ENCODE measurements at regions not wholly inside any gene's neighbourhood (a gene's known extent, or its start where the extent isn't known, plus 50 kb on each side); places are given as distances from the start of the nearest gene placed in this dataset.
"Not testable (repeated sequence)": the region's sequence is repeated elsewhere in the genome, so short reads cannot be mapped to it uniquely, and the experiment has no call there.

DNA sequence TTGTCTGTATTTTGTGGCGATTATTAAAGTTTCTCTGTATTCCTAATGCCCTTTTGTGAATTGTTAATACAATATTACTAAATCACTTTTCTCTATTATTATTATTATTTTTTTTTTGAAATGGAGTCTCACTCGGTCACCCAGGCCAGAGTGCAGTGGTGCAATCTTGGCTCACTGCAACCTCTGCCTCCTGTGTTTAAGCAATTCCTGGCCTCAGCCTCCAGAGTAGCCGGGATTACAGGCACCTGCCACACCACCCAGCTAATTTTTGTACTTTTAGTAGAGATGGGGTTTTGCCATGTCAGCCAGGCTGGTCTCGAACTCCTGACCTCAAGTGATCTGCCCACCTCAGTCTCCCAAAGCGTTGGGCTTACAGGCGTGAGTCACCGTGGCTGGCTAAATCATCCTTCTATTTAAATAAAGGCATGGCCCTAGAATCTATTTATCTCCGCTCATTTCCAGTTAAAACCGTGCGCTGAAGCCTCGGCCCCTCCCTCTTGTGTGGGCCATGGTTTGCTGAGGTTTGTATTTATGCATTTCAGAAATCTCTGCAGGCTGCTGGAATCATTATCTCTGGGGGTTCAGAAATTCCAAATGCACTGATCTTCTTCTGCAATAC lies 1136.4 kb upstream of the TMEM132C start:
- DNase-seq: no peak

DNA sequence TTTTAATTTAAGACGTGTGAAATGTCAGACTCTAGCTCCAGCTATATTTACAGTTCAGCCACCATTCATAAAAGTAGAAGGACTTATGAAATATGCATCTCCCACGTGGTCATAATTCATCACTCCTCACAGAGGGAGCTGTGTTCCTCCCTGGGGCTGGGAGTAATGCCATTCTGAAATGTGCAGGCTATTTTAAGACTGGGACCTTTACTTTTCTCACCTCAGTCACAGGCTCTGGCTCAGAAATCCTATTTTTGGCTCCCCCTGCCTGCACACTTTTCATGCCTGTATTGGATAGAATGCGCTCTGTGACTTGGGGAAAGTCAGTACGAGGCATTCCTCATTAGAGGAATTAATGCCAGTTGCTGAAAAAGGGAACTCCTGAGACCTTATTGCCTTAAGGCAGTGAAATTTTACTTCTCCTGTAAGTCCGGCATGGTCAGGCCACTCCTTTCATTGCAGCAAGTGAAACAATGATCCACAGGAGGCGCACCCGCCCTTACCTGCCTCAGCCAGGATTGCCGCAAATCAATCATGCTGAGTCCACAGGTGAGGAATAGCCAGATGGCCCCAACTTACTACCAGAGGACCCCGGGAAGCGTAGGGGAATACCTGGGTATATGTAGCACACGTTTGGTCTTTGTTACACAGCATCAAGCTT lies 1133.2 kb upstream of the TMEM132C start:
- no peak for DNase-seq

DNA sequence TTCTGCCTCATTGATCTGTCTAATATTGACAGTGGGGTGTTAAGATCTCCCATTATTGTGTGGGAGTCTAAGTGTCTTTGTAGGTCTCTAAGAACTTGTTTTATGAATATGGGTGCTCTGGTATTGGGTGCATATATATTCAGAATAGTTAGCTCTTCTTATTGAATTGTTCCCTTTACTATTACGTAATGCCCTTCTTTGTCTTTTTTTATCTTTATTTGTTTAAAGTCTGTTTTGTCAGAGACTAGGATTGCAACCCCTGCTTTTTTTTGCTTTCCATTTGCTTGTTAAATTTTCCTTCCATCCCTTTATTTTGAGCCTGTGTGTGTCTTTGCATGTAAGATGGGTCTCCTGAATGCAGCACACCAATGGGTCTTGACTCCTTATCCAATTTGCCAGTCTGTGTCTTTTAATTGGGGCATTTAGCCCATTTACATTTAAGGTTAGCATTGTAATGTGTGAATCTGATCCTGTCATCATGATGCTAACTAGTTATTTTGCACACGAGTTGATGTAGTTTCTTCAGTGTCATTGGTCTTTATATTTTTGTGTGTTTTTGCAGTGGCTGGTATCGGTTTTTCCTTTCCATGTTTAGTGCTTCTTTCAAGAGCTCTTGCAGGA lies 1126.0 kb upstream of the TMEM132C start:
- not testable (repeated sequence) for DNase-seq

DNA sequence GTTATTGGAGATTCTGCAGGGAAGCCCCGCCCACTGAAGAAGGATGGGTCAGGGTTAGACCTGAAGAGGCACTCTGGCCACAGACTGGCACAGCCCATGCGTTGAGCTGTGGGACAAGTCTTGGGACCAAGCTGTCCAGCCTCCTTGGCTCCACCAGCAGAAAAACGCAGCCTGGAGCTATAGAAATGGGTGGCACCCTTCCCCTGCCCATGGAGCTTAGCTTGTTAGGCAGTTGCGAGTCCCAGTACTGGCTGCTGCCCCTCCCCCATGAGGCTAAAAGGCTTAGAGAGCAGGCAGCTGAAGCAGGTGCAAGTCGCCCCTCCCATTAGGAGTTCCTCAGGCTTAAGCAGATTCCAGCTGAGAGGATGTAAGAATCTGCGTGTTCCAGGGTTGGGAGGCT lies 1124.0 kb upstream of the TMEM132C start:
- DNase-seq: no peak

DNA sequence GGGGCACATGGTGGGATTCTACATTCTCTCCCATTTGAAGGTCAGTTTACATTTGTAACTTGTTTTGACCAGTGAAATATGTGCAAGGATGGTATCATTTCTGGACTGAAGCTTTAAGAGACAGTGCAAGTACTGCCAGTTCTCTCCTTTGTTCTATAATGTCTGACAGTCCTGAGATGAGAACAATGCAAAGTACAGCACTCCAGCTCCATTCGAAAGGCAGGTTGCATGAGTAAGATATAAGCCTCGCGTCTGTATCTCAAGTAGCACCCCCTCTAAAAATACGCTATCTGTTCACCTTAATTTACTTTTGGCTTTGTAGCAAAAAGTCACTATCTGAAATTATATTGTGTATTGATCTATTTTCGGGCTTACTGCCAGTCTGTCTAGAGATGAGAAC lies 1122.2 kb upstream of the TMEM132C start:
- DNase-seq: no peak

DNA sequence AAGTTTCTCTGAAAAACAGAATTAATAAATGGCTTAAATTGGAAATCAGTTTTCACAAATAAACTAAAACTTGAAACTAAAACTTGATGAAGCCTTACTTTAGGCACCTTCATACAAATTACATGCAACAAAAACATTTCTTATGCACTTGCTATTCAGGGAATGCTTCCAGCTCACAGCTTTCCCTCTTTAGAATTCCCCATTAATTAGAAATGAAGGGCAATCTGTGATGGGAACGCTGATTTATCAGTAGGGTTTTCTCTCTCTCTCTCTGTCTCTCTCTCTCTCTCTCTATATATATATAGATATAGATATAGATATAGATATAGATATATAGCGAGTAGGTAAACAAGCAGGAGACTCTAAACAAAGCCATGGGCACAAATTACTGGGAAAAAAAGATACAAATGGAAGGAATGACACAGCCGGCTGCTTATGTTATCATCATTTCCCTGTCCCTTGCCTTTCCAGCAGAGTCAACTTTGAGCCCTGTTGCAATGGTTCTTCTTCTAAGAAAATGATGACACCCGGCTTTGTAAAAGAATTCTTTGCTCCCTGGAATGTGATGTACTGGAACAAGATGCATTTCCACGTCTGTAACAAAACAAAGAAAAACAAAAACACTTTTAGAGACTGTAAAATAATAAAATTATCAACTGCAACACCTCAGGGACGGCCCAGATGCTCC lies 1121.6 kb upstream of the TMEM132C start:
- no peak for DNase-seq

DNA sequence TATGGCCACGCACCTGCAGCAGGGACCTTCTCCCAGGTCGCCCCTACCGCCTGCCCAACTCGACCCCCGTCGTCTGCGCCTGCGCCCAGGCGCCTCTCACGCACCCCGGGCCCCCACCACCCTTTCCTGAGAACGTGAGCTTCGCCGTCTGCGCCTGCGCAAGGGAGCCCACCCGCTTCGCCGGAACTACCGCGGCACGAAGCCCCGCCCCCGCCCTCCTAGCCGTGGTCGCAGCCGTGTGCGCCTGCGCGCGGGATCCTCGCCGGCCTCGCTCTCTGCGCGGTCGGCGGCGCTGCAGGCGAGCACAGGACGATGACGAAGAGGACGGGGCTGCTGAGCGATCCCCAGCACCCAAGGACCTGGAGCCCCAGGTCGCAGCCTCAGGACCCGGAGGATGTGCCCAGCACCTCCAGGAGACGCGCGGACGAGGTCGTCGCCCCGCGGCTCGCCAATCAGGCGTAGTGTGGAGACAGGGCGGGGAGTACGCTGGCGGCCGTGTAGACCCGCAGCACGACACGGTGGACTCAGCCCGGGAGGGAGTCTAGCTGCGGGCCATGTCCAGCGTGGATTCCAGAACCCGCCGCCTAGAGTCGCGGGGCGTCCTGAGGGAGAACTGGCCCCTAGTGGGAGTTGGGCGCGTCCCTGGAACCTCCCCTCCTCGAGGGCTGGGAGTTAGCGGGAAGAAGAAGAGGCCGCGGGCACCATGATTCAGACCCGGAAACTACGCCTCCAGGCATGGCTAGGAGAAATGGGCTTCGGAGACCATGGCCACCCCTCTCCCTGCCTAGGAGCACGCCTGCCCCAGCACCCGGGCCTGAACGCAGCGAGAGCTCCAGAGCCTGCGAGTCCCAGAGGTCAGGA lies 1120.8 kb upstream of the TMEM132C start:
- DNase-seq: peak; percentile 23

DNA sequence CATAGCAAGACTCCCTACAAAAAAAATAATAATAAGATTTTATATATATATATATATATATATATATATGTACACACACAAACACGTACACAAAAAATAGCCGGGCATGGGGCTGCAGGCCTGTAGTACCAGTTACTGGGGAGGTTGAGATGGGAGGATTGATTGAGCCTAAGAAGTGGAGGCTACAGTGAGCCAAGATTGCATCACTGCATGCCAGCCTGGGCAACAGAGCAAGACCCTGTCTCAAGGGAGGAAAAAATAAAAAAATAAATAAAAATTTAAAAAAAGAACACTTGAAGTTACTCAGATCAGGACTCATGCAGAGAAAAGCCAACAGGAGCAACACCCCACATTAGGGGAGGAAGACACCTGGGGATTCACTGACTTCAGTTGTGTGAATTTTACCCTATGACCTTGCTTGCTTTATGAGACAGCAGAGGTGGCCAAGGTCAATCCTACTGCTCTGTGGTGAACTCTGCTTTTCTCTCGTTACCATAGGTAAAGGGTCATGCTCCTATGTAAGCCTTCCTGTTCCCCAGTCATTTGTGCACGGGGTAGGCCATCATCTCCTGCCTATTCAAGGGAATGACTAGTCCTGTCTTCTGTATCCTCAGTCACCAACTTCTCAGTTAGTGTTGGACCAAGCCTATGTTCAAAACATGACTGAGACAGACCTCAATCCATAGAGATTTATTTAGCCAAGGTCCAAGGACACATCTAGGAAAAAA lies 1119.8 kb upstream of the TMEM132C start:
- no peak for DNase-seq

DNA sequence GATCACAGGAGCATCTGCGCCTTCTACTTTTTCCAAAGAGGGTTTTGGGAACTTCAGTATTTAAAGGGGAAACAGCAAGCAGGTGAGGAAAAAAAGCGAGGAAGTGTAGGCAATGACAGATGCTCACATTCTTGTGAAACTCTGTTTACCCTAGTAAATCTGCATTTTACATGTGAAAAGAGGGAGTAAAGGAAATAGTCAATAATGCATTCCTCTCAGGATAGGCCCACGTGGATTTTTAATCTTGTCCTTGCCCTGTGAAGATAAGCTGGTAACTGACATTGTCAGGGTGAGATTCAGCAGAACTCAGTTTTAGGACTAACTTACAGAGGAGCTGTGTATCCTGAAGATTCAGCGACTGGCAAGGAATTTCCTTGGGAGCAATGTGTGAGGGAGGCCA lies 1119.2 kb upstream of the TMEM132C start:
- DNase-seq: no peak

DNA sequence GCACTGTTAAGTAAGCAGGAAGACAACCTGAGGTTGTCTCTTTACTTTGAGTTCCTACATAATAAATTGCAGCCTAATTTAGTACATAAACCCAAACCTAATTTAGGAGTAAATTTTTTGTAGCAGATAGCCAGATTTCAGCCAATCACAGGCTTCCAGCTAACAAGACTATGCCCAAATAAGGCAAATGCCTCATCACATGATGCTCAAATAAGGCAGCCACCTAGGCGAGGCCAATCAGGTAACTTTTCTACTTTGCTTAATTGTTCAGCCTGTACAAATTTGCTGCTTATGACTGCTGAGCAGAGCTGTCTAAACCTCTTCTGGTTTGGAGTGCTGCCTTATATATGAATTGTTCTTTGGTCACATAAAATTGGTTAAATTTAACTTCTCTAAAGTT lies 1118.7 kb upstream of the TMEM132C start:
- no peak for DNase-seq

DNA sequence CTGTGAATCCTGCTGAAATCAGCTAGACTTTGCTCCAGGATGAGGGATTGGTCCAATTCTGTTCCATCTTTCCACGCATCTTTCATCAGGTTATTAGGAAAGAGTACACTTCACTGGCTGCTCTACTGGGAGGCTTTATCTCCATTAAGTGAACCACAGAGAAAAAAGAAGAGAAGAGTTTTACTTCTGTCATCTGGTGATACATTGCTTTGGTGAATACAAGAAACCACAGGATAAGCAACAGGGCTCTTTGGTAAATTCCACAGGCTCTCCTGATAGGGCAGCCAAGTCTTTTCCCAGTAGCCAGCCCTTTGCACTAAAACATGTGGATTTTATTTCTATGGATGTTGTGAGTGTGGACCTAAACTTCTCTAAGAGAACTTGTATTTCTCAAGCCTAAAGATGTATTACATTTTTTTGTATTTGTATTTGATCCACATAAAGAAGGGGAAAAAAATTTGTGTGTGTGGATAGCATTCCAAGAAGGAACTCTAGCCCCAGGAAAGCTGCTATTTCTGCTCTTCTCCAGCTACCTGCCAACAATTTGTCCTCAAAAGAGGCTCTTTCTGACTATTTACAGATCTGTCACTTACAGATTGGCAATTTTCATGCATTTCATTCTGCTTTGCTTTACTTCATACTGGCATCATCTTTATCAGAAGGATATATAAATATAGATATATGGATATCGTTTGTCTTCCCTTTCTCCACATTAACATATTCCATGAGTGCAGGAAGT lies 1117.6 kb upstream of the TMEM132C start:
- no peak for DNase-seq

DNA sequence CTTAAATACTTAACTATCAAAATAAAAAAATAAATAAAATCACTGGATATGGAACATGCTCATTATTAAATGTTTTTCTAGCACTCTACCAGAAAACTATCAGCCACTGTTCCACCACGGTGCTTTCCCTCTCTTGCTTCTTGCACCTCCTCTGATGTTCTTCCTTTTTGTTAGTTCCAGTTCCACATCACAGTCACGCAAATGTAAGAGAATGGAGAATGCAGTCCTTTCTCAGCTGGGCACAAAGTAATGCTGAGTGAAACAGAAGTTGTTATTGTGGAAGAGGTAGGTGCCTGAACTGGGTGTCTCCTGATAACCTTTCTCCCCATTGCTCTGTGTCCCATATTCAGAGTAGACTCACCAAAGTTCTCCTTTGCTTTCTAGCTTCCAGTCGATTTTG lies 1116.9 kb upstream of the TMEM132C start:
- DNase-seq: no peak

DNA sequence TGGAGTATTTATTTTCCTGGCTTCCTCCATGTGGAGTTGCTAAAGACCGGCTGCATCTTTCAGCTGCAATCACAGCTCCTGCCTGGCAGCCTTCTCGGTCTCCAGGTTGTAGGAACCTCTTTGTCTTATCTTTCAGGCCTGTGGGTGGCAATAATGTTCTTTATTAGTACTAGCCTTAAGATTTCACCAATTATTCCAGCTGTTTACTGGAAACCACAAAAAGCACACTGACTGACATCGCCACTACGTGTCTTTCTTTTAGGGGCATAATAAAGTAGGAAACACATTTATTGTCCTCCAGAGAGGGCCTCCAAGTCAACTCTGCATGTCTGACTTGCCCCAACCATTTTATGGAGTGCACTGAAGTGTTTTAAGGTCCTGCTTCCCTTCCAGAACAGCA lies 1116.5 kb upstream of the TMEM132C start:
- no peak for DNase-seq

DNA sequence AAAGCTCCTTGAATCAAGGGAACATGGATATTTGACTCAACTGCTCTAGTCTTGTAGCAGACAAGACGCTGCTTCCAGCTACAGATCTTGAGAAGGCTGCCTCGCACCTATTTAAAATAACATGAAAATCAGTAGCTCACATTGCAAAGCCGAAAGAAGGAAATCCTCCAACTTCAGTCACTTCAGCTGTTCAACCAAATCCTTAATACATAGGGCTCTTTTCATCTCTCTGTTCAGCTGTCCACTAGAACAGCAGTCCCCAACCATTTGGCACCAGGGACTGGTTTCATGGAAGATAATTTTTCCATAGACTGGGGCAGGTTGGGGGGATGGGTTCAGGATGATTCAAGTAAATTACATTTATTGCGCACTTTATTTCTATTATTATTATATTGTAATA lies 1116.0 kb upstream of the TMEM132C start:
- no peak for DNase-seq

DNA sequence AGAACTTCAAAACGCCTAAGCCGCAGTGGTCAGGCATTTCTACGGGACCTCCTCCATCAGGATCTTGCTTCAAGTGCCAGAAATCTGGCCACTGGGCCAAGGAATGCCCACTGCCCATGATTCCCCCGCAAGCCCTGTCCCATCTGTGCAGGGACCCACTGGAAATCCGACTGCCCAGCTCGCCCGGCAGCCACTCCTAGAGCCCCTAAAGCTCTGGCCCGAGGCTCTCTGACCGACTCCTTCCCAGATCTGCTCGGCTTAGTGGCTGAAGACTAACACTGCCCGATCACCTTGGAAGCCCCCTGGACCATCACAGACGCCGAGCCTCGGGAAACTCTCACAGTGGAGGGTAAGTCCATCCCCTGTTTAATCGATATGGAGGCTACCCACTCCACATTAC lies 1113.0 kb upstream of the TMEM132C start:
- DNase-seq: no peak

DNA sequence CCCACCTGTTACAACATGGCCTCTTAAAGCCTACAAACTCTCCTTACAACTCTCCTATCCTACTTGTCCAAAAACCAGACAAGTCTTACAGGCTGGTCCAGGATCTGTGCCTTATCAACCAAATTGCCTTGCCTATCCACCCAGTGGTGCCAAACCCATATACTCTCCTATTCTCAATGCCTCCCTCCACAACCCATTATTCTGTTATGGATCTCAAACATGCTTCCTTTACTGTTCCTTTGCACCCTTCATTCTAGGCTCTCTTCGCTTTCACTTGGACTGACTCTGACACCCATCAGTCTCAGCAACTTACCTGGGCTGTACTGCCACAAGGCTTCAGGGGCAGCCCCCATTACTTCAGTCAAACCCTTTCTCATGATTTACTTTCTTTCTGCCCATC lies 1112.1 kb upstream of the TMEM132C start:
- not testable (repeated sequence) for DNase-seq

DNA sequence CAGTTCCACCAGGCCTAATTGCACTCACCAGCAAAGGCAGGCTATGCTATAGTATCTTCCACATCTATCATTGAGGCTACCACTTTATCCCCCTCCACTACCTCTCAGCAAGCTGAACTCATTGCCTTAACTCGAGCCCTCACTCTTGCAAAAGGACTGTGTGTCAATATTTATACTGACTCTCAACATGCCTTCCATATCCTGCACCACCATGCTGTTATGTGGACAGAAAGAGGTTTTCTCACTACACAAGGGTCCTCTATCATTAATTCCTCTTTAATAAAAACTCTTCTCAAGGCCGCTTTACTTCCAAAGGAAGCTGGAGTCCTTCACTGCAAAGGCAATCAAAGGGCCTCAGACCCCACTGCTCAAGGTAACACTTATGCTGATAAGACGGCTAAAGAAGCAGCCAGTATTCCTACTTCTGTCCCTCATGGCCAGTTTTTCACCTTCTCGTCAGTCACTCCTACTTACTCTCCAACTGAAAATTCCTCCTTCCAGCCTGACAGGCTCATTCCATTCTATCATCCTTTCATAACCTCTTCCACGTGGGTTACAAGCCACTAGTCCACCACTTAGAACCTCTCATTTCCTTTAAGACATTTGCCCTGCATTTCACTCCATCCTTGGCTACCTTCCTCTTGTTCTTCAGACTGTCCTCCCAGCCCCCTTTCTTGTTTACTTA lies 1110.9 kb upstream of the TMEM132C start:
- not testable (repeated sequence) for DNase-seq

DNA sequence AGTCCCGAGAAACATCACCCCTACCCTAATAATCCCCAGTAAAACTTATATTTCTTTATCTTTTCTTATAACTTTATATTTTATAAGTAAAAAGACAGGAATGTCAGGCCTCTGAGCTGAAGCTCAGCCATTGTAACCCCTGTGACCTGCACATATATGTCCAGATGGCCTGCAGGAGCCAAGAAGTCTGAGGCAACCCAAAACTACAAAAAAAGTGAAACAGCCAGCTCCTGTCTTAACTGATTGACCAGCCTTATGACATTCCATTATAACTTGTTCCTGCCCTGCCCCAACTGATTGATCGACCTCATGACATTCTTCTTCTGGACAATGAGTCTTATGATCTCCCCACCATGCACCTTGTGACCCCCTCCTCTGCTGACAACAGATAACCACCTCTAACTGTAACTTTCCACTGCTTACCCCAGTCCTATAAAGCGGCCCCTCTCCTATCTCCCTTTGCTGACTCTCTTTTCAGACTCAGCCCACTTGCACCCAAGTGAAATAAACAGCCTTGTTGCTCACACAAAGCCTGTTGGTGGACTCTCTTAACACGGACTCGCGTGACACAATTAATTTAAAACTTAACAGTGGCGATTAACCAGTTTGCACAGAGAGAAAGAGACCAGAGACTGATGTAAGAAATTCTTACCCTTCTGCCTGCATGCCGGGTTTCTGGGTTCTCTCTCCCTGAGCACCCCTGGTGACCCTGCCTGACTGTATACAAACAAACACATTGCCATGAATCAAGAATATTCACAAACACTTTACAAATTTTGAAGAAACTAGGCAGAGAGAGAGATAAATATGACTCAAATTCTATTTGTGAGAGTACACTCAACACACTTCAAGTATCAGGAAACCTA lies 1109.2 kb upstream of the TMEM132C start:
- not testable (repeated sequence) for DNase-seq

DNA sequence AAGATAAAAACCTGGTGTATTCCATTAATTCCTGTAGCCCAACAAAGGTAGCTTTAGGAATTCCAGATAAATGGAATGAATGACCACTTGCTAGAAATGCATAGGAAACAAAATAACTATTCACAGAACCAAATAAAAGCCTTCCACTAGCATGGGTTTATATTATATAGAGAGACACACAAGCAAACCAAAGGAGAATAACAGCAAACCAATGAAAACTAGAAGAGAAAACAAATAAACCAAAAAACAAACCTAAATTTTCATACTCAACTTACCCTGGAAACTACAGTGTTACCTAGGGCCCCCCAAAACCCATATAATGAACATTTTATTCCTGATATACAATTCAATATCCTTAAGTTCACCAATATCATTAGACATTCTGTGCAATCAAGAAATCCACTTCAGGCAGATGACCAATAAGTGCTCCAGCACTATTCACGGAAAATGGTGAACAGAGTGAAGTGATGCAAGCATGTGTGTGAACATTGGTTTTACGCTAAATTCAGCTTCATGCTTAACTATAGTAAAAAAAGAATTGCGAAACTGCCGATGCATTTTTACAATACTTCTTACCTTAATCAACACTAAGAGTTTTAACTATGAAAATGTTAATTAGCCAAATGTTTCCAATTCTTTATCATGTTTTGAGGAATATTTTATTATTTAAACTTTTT lies 1108.4 kb upstream of the TMEM132C start:
- DNase-seq: no peak
